ENCODE measurements at regions not wholly inside any gene's neighbourhood (a gene's known extent, or its start where the extent isn't known, plus 50 kb on each side); places are given as distances from the start of the nearest gene placed in this dataset.
A peak's percentile ranks its signal among the peaks of the same experiment; 100 is the strongest.

DNA sequence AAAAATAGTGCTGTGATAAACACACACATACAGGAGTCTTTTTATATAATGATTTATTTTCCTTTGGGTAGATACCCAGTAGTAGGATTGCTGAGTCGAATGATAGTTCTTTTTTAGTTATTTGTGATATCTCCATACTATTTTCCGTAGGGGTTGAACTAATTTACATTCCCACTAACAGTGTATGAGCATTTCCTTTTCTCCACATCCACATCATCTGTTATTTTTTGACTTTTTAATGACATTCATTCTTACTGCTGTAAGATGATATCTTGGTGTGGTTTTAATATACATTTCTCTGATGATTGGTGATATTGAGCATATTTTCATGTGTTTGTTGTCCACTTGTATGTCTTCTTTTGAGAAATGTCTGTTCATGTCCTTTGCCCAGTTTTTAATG lies 78.3 kb downstream of the NIBAN1 start:
- Histone ChIP-seq H3K27ac (peak overlapping the region in 1 of 2 donors; percentile 21), H3K9me3 (no peaks in the 10 kb centered on the region), H3K4me1 (peaks cover 0 to 34% of the 10 kb centered on the region in 2 donors), H3K36me3 (peaks cover 13 to 21% of the 10 kb centered on the region in 2 donors), H3K27me3 (no peaks in the 10 kb centered on the region), H3K4me3 (no peak overlapping the region)
- TF ChIP-seq, protein P1, sequence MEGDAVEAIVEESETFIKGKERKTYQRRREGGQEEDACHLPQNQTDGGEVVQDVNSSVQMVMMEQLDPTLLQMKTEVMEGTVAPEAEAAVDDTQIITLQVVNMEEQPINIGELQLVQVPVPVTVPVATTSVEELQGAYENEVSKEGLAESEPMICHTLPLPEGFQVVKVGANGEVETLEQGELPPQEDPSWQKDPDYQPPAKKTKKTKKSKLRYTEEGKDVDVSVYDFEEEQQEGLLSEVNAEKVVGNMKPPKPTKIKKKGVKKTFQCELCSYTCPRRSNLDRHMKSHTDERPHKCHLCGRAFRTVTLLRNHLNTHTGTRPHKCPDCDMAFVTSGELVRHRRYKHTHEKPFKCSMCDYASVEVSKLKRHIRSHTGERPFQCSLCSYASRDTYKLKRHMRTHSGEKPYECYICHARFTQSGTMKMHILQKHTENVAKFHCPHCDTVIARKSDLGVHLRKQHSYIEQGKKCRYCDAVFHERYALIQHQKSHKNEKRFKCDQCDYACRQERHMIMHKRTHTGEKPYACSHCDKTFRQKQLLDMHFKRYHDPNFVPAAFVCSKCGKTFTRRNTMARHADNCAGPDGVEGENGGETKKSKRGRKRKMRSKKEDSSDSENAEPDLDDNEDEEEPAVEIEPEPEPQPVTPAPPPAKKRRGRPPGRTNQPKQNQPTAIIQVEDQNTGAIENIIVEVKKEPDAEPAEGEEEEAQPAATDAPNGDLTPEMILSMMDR (IDR thresholded peaks at IDR 0.05): no peak
- no peak for DNase-seq (ENCODE audit: low spot score in 2 of 2)
- intact Hi-C loops (cut with DNase I): no loop called here

DNA sequence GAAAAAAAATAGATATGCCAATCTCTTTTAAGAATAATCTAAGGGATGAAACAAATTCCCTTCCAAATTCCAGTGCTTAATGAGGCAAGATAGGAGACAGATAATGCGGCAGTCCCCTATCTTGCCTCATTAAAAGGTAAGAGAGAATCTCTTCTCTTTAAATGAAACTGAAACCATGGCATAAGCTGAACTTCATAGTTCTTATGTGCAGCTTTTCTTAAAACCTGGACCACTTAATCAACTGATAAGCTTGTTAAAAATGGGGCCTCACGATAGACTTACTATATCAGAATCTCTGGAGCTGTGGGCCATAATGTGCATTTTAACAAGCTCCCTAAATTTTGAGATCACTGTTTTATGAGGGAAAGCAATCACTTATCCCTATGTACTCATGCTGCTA lies 79.2 kb downstream of the NIBAN1 start:
- Histone ChIP-seq H3K27ac (peak overlapping the region; percentile 5 to 21), H3K9me3 (no peaks in the 10 kb centered on the region), H3K36me3 (peaks cover 13 to 21% of the 10 kb centered on the region in 2 donors), H3K4me1 (peaks cover 0 to 28% of the 10 kb centered on the region in 2 donors), H3K27me3 (no peaks in the 10 kb centered on the region), H3K4me3 (no peak overlapping the region)
- no peak for DNase-seq (ENCODE audit: low spot score in 2 of 2)
- intact Hi-C loops (cut with DNase I): no loop called here
- TF ChIP-seq, protein P1 (IDR thresholded peaks at IDR 0.05): no peak

DNA sequence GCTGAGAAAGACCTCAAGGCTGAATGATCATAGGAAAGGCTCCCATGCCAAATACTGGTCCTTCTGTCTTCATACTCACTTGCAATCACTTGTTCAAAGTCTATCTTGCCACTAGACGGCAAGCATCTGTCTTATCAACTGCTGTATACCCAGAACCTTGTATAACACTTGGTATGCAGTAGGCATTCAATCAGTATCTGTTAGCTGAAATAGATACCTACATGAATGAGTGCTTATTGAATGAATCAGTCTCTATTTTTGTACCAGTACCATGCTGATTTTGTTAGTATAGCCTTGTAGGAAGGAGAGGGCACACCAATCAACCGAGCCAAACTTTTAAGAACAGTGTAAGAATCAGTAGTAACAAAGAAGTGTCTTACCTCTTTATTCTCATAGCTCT lies 80.6 kb downstream of the NIBAN1 start:
- Histone ChIP-seq H3K4me3 (no peak overlapping the region), H3K27me3 (no peaks in the 10 kb centered on the region), H3K36me3 (peaks cover 11 to 18% of the 10 kb centered on the region in 2 donors), H3K4me1 (peaks cover 4 to 40% of the 10 kb centered on the region in 2 donors), H3K9me3 (no peaks in the 10 kb centered on the region), H3K27ac (peak overlapping the region; percentile 86 to 93)
- intact Hi-C loops (cut with DNase I): loop anchor here (5.0 kb wide), 1 partner anchor 59 kb away; no protein-coding TSS in a partner anchor
- TF ChIP-seq, protein P1 (IDR thresholded peaks at IDR 0.05): no peak
- DNase-seq (ENCODE audit: low spot score in 2 of 2): no peak

DNA sequence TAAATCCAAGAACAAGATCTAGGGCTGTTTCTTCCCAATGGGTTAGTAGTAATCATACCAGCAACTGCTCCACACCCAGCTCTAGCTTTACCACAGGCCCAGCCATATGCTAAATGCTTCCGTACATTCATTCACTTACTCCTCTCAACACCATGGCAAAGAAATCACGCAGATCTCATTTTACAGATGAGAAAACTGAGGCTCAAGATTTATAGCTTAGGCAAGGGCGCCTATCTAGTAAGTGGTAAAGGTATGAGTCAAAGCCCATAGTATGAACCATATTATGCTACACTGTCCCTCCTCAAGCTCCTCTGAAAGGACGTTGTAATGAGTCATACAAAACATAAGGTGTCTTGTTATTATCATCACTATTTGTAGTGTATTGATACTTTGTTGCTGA lies 82.2 kb downstream of the NIBAN1 start:
- no peaks in the 10 kb centered on the region for H3K27me3 ChIP-seq
- no peak for DNase-seq (ENCODE audit: low spot score in 2 of 2)
- H3K27ac ChIP-seq: peak overlapping the region; percentile 86 to 93
- no peaks in the 10 kb centered on the region for H3K9me3 ChIP-seq
- peaks cover 2 to 12% of the 10 kb centered on the region in 2 donors for H3K36me3 ChIP-seq
- H3K4me3 ChIP-seq: no peak overlapping the region
- intact Hi-C loops (cut with DNase I): loop anchor here (5.0 kb wide), 1 partner anchor 60 kb away; no protein-coding TSS in a partner anchor
- H3K4me1 ChIP-seq: peaks cover 4 to 56% of the 10 kb centered on the region in 2 donors
- TF ChIP-seq, protein P1 (IDR thresholded peaks at IDR 0.05): no peak

DNA sequence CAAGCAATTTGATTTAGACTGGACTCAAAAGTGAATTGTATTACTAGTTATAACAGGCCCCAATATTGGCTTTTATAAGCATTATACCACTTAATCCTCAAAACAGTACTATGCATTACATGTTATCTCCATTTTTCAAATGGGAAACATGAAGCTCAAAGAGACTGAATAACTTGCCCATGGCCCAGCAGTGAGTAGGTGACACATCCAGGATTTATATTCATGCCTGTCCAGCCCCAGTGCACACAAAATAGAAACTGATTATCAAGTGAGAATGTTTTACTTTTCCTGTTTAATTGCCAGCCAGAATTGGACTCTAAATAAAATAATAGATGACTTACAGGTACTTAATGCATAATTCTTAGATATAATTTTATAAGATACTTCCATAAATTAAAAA lies 82.9 kb downstream of the NIBAN1 start:
- intact Hi-C loops (cut with DNase I): loop anchor here (5.0 kb wide), 1 partner anchor 61 kb away; no protein-coding TSS in a partner anchor
- H3K4me1 ChIP-seq: peaks cover 4 to 63% of the 10 kb centered on the region in 2 donors
- no peak overlapping the region for H3K4me3 ChIP-seq
- H3K27me3 ChIP-seq: no peaks in the 10 kb centered on the region
- H3K9me3 ChIP-seq: no peaks in the 10 kb centered on the region
- TF ChIP-seq, protein P1 (IDR thresholded peaks at IDR 0.05): no peak
- peaks cover 2 to 6% of the 10 kb centered on the region in 2 donors for H3K36me3 ChIP-seq
- DNase-seq (ENCODE audit: low spot score in 2 of 2): no peak
- peak overlapping the region; percentile 86 to 93 for H3K27ac ChIP-seq

Measured in ascending aorta (tissue), 2 donors.